ENCODE measurements at regions not wholly inside any gene's neighbourhood (a gene's known extent, or its start where the extent isn't known, plus 50 kb on each side); places are given as distances from the start of the nearest gene placed in this dataset.

GRCh38 chr2:234241656-234242458 lies 191.4 kb downstream of the SPP2 start:
- Histone ChIP-seq H3K9ac (ENCODE audit: low read length) (peak overlapping the region; percentile 35), H3K9me2 (ENCODE audit: insufficient read depth) (no peaks in the 10 kb centered on the region), H3K9me3 (ENCODE audit: control insufficient read depth in 1 of 2, insufficient read depth in 1 of 2, low read depth in 1 of 2, low read length in 2 of 2) (no peaks in the 10 kb centered on the region), H2AFZ (ENCODE audit: low read depth, low read length, poor library complexity, severe bottlenecking) (peak overlapping the region; percentile 62), H3K36me3 (ENCODE audit: control insufficient read depth in 1 of 2, insufficient read depth in 2 of 2, low read length in 2 of 2) (no peaks in the 10 kb centered on the region), H3K4me1 (ENCODE audit: control insufficient read depth in 1 of 2, insufficient read depth in 2 of 2, low read length in 2 of 2) (peaks cover 19 to 61% of the 10 kb centered on the region in 2 experiments), H4K20me1 (ENCODE audit: insufficient read depth) (no peaks in the 10 kb centered on the region), H3K4me2 (ENCODE audit: low read length) (peak overlapping the region; percentile 59), H3K4me3 (replicated peaks in 1 of 2; ENCODE audit: low read depth in 1 of 2, low read length in 2 of 2) (peak overlapping the region in 1 of 2 experiments; percentile 10; a peak in 2 of 4 replicates), H3K27me3 (ENCODE audit: insufficient read depth, low read length) (no peaks in the 10 kb centered on the region), H3K27ac (ENCODE audit: low read depth, low read length) (peak overlapping the region; percentile 37; the same call in 1 of the 2 replicates), H3K79me2 (ENCODE audit: insufficient read depth, low read length) (no peaks in the 10 kb centered on the region)
- TF ChIP-seq EZH2 (IDR thresholded peaks at IDR 0.05) (no peak), ZNF274 (IDR thresholded peaks at IDR 0.05; ENCODE audit: low read depth, low read length) (no peak), CBX3 (IDR thresholded peaks at IDR 0.05; ENCODE audit: low read depth) (no peak), SP1 (IDR thresholded peaks at IDR 0.05; ENCODE audit: low read depth) (peak; percentile 44; the same call in 1 of the 2 replicates), RAD21 (IDR thresholded peaks at IDR 0.05; ENCODE audit: low read depth) (peak; percentile 1; the same call in 1 of the 2 replicates), POLR2AphosphoS5 (IDR thresholded peaks at IDR 0.05; ENCODE audit: low read depth, low read length) (no peak), REST (IDR thresholded peaks at IDR 0.05; ENCODE audit: low read depth) (no peak), JUND (IDR thresholded peaks at IDR 0.05) (peak; percentile 35), EGR1 (IDR thresholded peaks at IDR 0.05; ENCODE audit: low read depth) (peak; percentile 73; the same call in 1 of the 2 replicates), EZH2phosphoT487 (IDR thresholded peaks at IDR 0.05; ENCODE audit: borderline replicate concordance) (no peak), ATF3 (IDR thresholded peaks at IDR 0.05) (no peak), FOSL1 (IDR thresholded peaks at IDR 0.05; ENCODE audit: low read depth) (peak; percentile 70), POLR2A (IDR thresholded peaks at IDR 0.05; ENCODE audit: borderline replicate concordance, extremely low read depth, insufficient read depth, insufficient read length) (no peak), ELF1 (IDR thresholded peaks at IDR 0.05; ENCODE audit: borderline replicate concordance, low read depth) (no peak), YY1 (IDR thresholded peaks at IDR 0.05; ENCODE audit: extremely low read depth, insufficient replicate concordance, low read depth, low read length) (no peak)
- TF ChIP-seq, protein P1, sequence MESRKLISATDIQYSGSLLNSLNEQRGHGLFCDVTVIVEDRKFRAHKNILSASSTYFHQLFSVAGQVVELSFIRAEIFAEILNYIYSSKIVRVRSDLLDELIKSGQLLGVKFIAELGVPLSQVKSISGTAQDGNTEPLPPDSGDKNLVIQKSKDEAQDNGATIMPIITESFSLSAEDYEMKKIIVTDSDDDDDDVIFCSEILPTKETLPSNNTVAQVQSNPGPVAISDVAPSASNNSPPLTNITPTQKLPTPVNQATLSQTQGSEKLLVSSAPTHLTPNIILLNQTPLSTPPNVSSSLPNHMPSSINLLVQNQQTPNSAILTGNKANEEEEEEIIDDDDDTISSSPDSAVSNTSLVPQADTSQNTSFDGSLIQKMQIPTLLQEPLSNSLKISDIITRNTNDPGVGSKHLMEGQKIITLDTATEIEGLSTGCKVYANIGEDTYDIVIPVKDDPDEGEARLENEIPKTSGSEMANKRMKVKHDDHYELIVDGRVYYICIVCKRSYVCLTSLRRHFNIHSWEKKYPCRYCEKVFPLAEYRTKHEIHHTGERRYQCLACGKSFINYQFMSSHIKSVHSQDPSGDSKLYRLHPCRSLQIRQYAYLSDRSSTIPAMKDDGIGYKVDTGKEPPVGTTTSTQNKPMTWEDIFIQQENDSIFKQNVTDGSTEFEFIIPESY (IDR thresholded peaks at IDR 0.05; ENCODE audit: extremely low read depth, insufficient replicate concordance, low read length), result no peak
- TF ChIP-seq, protein P2, sequence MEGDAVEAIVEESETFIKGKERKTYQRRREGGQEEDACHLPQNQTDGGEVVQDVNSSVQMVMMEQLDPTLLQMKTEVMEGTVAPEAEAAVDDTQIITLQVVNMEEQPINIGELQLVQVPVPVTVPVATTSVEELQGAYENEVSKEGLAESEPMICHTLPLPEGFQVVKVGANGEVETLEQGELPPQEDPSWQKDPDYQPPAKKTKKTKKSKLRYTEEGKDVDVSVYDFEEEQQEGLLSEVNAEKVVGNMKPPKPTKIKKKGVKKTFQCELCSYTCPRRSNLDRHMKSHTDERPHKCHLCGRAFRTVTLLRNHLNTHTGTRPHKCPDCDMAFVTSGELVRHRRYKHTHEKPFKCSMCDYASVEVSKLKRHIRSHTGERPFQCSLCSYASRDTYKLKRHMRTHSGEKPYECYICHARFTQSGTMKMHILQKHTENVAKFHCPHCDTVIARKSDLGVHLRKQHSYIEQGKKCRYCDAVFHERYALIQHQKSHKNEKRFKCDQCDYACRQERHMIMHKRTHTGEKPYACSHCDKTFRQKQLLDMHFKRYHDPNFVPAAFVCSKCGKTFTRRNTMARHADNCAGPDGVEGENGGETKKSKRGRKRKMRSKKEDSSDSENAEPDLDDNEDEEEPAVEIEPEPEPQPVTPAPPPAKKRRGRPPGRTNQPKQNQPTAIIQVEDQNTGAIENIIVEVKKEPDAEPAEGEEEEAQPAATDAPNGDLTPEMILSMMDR (IDR thresholded peaks at IDR 0.05 in 2 of 3, conservative IDR thresholded peaks at IDR 0.05 in 1 of 3; ENCODE audit: borderline replicate concordance in 1 of 3, insufficient read depth in 1 of 3, low read depth in 2 of 3, low read length in 2 of 3), result no peak
- ChIA-PET POLR2A (interaction anchor here (1.1 kb wide), 1 partner anchor 8 kb away, joined by 4 read pairs; no protein-coding TSS in a partner anchor), RAD21 (ENCODE audit: low non-redundant PET in 1 of 2, low total read pairs in 2 of 2, uncharacterized antibody in 2 of 2, unreplicated experiment in 2 of 2) (no interaction called here), CTCF (interaction anchor here (1.1 kb wide), 1 partner anchor 47 kb away, joined by 3 read pairs; no protein-coding TSS in a partner anchor)
- DNase-seq (ENCODE audit: low read depth, low spot score) (no peak), ATAC-seq (peak; percentile 55)
- no TSS peak for BruUV-seq (replicated peaks)
- intact Hi-C loops (cut with micrococcal nuclease), result no loop called here

Measured in HCT116 (cell line).